IMR-90 (cell line): ENCODE measurements at regions not wholly inside any gene's neighbourhood (a gene's known extent, or its start where the extent isn't known, plus 50 kb on each side); places are given as distances from the start of the nearest gene placed in this dataset.

Experiments used
- ATAC-seq: fragments of 200-7000 bp; cut with Tn5 transposase; 2 replicates; pipeline ENCODE4 v1.9.1; 2020; ENCODE audit warnings: low read depth, mild to moderate bottlenecking, moderate library complexity
- BruUV-seq: library from RNA; stranded (reverse); fragments of 400-500 nt; replicated peaks from 2 replicates; lab custom pipeline; 2021; lab: Mats Ljungman, UMichigan
- CTCF ChIA-PET: fragments of 300-600 bp; formaldehyde crosslinking; extraction: SDS; loops from one replicate; lab custom pipeline; 2021; ENCODE audit warnings: antibody characterized with exemption; lab: Yijun Ruan, JAX
- POLR2A ChIA-PET: fragments of 300-600 bp; sonication (Branson Sonifier 250); formaldehyde crosslinking; loops from one replicate; lab custom pipeline; 2022; ENCODE audit warnings: antibody characterized with exemption; ENCODE audit not compliant: unreplicated experiment; lab: Charles Lee
- DNase-seq: peaks from one replicate; pipeline ENCODE4 v3.0.0; 2013
- H2AFZ ChIP-seq: replicated peaks from 2 replicates; pipeline ENCODE3; 2013; ENCODE audit warnings: low read length, mild to moderate bottlenecking; ENCODE audit not compliant: poor library complexity
- H2AK5ac ChIP-seq: 2 replicates; pipeline ENCODE4 v1.6.1; 2013; ENCODE audit warnings: low read depth, low read length, inconsistent platforms
- H2AK9ac ChIP-seq: replicated peaks from 2 replicates; pipeline ENCODE3; 2013; ENCODE audit warnings: mild to moderate bottlenecking, low read depth, low read length, moderate library complexity; ENCODE audit not compliant: poor library complexity
- H2BK120ac ChIP-seq: 2 replicates; pipeline ENCODE4 v1.6.1; 2013; ENCODE audit warnings: low read depth, low read length, inconsistent platforms
- H2BK15ac ChIP-seq: 3 replicates; pipeline ENCODE4 v1.6.1; 2013; ENCODE audit warnings: low read depth, low read length, inconsistent platforms
- H2BK20ac ChIP-seq: 2 replicates; pipeline ENCODE4 v1.6.1; 2013; ENCODE audit warnings: low read depth, mild to moderate bottlenecking, inconsistent platforms, low read length, moderate library complexity
- H2BK5ac ChIP-seq: 2 replicates; pipeline ENCODE4 v1.6.1; 2013; ENCODE audit warnings: mild to moderate bottlenecking, low read depth, low read length, inconsistent platforms; ENCODE audit not compliant: poor library complexity, severe bottlenecking
- H3K14ac ChIP-seq: replicated peaks from 2 replicates; pipeline ENCODE4 v1.6.1; 2013; ENCODE audit warnings: low read depth, low read length, inconsistent platforms
- H3K18ac ChIP-seq: 2 replicates; pipeline ENCODE4 v1.6.1; 2013; ENCODE audit warnings: low read depth, low read length, control low read depth
- H3K23ac ChIP-seq: 2 replicates; pipeline ENCODE4 v1.6.1; 2013; ENCODE audit warnings: low read depth, low read length, inconsistent platforms
- H3K27ac ChIP-seq: 2 replicates; pipeline ENCODE4 v1.5.1; 2013; ENCODE audit warnings: mild to moderate bottlenecking, control low read depth, low read length; ENCODE audit not compliant: insufficient read depth
- H3K27me3 ChIP-seq: 2 replicates; pipeline ENCODE4 v1.6.1; 2013; ENCODE audit warnings: low read length; ENCODE audit not compliant: control insufficient read depth, insufficient read depth
- H3K36me3 ChIP-seq: 2 replicates; pipeline ENCODE4 v1.6.1; 2013; ENCODE audit warnings: low read length, mixed read lengths; ENCODE audit not compliant: control insufficient read depth, insufficient read depth
- H3K4ac ChIP-seq: 2 replicates; pipeline ENCODE4 v1.6.1; 2013; ENCODE audit warnings: low read depth, low read length, inconsistent platforms
- H3K4me1 ChIP-seq: 2 replicates; pipeline ENCODE4 v1.6.1; 2013; ENCODE audit warnings: low read length, mixed read lengths; ENCODE audit not compliant: control insufficient read depth, insufficient read depth
- H3K4me2 ChIP-seq: 2 replicates; pipeline ENCODE4 v1.6.1; 2013; ENCODE audit warnings: low read depth, mild to moderate bottlenecking, control low read depth, low read length, moderate library complexity
- H3K4me3 ChIP-seq: 2 replicates; pipeline ENCODE4 v1.5.1; 2013; ENCODE audit warnings: low read depth, mild to moderate bottlenecking, control low read depth, low read length, moderate library complexity; ENCODE audit not compliant: insufficient read depth
- H3K56ac ChIP-seq: 2 replicates; pipeline ENCODE4 v1.6.1; 2013; ENCODE audit warnings: low read length, inconsistent platforms; ENCODE audit not compliant: insufficient read depth; ENCODE audit errors: extremely low read depth
- H3K79me1 ChIP-seq, 2 experiments: 2 replicates each; pipeline ENCODE4 v1.6.1; 2013; ENCODE audit warnings: low read length in 2 of 2, inconsistent platforms in 1 of 2, low read depth in 1 of 2
- H3K9ac ChIP-seq: 2 replicates; pipeline ENCODE4 v1.6.1; 2013; ENCODE audit warnings: low read depth, low read length, control low read depth
- H3K9me1 ChIP-seq: 2 replicates; pipeline ENCODE4 v1.6.1; 2013; ENCODE audit warnings: low read length, inconsistent platforms; ENCODE audit not compliant: insufficient read depth
- H3K9me3 ChIP-seq: 2 replicates; pipeline ENCODE4 v1.6.1; 2013; ENCODE audit warnings: low read length; ENCODE audit not compliant: control insufficient read depth, insufficient read depth
- H4K20me1 ChIP-seq: 2 replicates; pipeline ENCODE4 v1.6.1; 2013; ENCODE audit warnings: low read length, inconsistent platforms; ENCODE audit not compliant: insufficient read depth
- H4K5ac ChIP-seq: 2 replicates; pipeline ENCODE4 v1.6.1; 2013; ENCODE audit warnings: mild to moderate bottlenecking, low read depth, low read length, control low read depth
- H4K8ac ChIP-seq, 2 experiments: 2 replicates each; pipeline ENCODE4 v1.6.1; 2013; ENCODE audit warnings: low read depth in 2 of 2, low read length in 2 of 2, control low read depth in 1 of 2, inconsistent platforms in 1 of 2
- H4K91ac ChIP-seq: 2 replicates; pipeline ENCODE4 v1.6.1; 2013; ENCODE audit warnings: low read depth, low read length, inconsistent platforms; ENCODE audit not compliant: insufficient read depth
- BHLHE40 ChIP-seq: fragments of 150-350 bp; IDR thresholded peaks from 2 replicates; pipeline ENCODE4 v1.6.1; 2016; ENCODE audit warnings: mild to moderate bottlenecking, low read depth, low read length
- CEBPB ChIP-seq: IDR thresholded peaks from 2 replicates; pipeline ENCODE4 v1.6.1; 2012; ENCODE audit warnings: low read depth, low read length, improper control_type of control experiment
- CHD1 ChIP-seq: IDR thresholded peaks from 2 replicates; pipeline ENCODE4 v1.6.1; 2012; ENCODE audit warnings: low read depth, low read length, improper control_type of control experiment
- ELK1 ChIP-seq: fragments of 150-350 bp; IDR thresholded peaks from 2 replicates; pipeline ENCODE4 v1.6.1; 2016; ENCODE audit warnings: low read depth, mild to moderate bottlenecking, low read length, moderate library complexity, borderline replicate concordance
- FOS ChIP-seq: fragments of 150-350 bp; IDR thresholded peaks from 2 replicates; pipeline ENCODE4 v1.6.1; 2016; ENCODE audit warnings: low read depth, low read length
- MAFK ChIP-seq: IDR thresholded peaks from 2 replicates; pipeline ENCODE4 v1.6.1; 2012; ENCODE audit warnings: low read depth, low read length, improper control_type of control experiment
- MAZ ChIP-seq: IDR thresholded peaks from 2 replicates; pipeline ENCODE4 v1.6.1; 2012; ENCODE audit warnings: low read depth, mild to moderate bottlenecking, low read length, improper control_type of control experiment, moderate library complexity, borderline replicate concordance
- MXI1 ChIP-seq: IDR thresholded peaks from 2 replicates; pipeline ENCODE4 v1.6.1; 2012; ENCODE audit warnings: low read depth, mild to moderate bottlenecking, low read length, moderate library complexity, borderline replicate concordance
- NFE2L2 ChIP-seq: fragments of 150-350 bp; IDR thresholded peaks from 2 replicates; pipeline ENCODE4 v1.6.1; 2016; ENCODE audit warnings: low read depth, mild to moderate bottlenecking, low read length
- POLR2A ChIP-seq: IDR thresholded peaks from 2 replicates; pipeline ENCODE4 v1.6.1; 2012; ENCODE audit warnings: mild to moderate bottlenecking, low read depth, low read length
- RAD21 ChIP-seq: IDR thresholded peaks from 2 replicates; pipeline ENCODE4 v1.6.1; 2012; ENCODE audit warnings: low read length, improper control_type of control experiment
- RCOR1 ChIP-seq: IDR thresholded peaks from 2 replicates; pipeline ENCODE4 v1.6.1; 2012; ENCODE audit warnings: mild to moderate bottlenecking, low read length, improper control_type of control experiment; ENCODE audit not compliant: insufficient replicate concordance
- RFX5 ChIP-seq: IDR thresholded peaks from 2 replicates; pipeline ENCODE4 v1.8.0; 2012; ENCODE audit warnings: low read depth, mild to moderate bottlenecking, low read length, moderate library complexity
- SMC3 ChIP-seq: fragments of 150-350 bp; IDR thresholded peaks from 2 replicates; pipeline ENCODE4 v1.6.1; 2016; ENCODE audit warnings: low read depth, mild to moderate bottlenecking, antibody characterized with exemption, low read length, moderate library complexity
- USF2 ChIP-seq: fragments of 150-350 bp; IDR thresholded peaks from 2 replicates; pipeline ENCODE4 v1.6.1; 2017; ENCODE audit warnings: mild to moderate bottlenecking, antibody characterized with exemption, low read length, low read depth
- WGBS, 2 experiments: methylation state at CpG; one replicate each; pipeline versions ENCODE4 v1.1.5 to v1.1.7; 2013; ENCODE audit warnings: missing lambda C conversion rate in 2 of 2; ENCODE audit not compliant: insufficient read length in 1 of 2; ENCODE audit errors: extremely low coverage in 2 of 2; 5-methylcytosine and 5-hydroxymethylcytosine counted together
- dilution Hi-C: fragments of 300-500 bp; cut with HindIII; formaldehyde crosslinking; loops from one replicate; pipeline ENCODE4 v1.14.3; 2018; ENCODE audit warnings: low sequenced_read_pairs; ENCODE audit not compliant: unreplicated experiment
- in situ Hi-C: fragments of 300-500 bp; cut with MboI; formaldehyde crosslinking; loops from 3 replicates; pipeline ENCODE4 v1.14.3; 2019; ENCODE audit warnings: low sequenced_read_pairs, inconsistent platforms, mixed read lengths
- intact Hi-C: fragments of 100-400 bp; cut with micrococcal nuclease; formaldehyde crosslinking; loops from 2 replicates; pipeline ENCODE4 v1.10.0; 2022
- TF ChIP-seq, protein P1 (sequence below): conservative IDR thresholded peaks from 2 replicates; pipeline ENCODE4 v1.5.1; 2012; ENCODE audit warnings: mild to moderate bottlenecking, low read depth, low read length, improper control_type of control experiment

GRCh38 chr11:28919194-28919593, 811.0 kb downstream of the METTL15 start:
- no peak overlapping the region for H3K18ac ChIP-seq
- H3K14ac ChIP-seq, result no peak overlapping the region; the same call in 1 of the 2 replicates
- H3K79me1 ChIP-seq, result no peaks in the 10 kb centered on the region
- H2AK9ac ChIP-seq, result no peak overlapping the region
- H3K9ac ChIP-seq, result no peak overlapping the region
- H2AFZ ChIP-seq, result peak overlapping the region; percentile 24
- no peak overlapping the region for H3K4me3 ChIP-seq
- H3K4me1 ChIP-seq, result 0 out of 2 replicates have a peak, but pooled peaks cover 2% of the 10 kb centered on the region
- no peak overlapping the region for H3K23ac ChIP-seq
- no peaks in the 10 kb centered on the region for H3K9me1 ChIP-seq
- H3K27ac ChIP-seq, result no peak overlapping the region
- H2AK5ac ChIP-seq, result no peak overlapping the region
- H2BK120ac ChIP-seq, result peak overlapping the region; percentile 3; the same call in 1 of the 2 replicates
- no peaks in the 10 kb centered on the region for H3K9me3 ChIP-seq
- dilution Hi-C loops (no loop called here), in situ Hi-C loops (no loop called here), intact Hi-C loops (no loop called here)
- H2BK5ac ChIP-seq, result no peak overlapping the region
- H2BK15ac ChIP-seq, result peak overlapping the region; percentile 15; the same call in 1 of the 3 replicates
- H4K8ac ChIP-seq, result no peak overlapping the region
- ChIA-PET CTCF (no interaction called here), POLR2A (no interaction called here)
- no peaks in the 10 kb centered on the region for H4K20me1 ChIP-seq
- no peak overlapping the region for H4K5ac ChIP-seq
- DNase-seq (no peak), ATAC-seq (no peak)
- H4K91ac ChIP-seq, result 0 out of 2 replicates have a peak overlapping the region, but pooled peaks have one; percentile 11
- no CpG with 5 or more reads among the region's 5 CpGs for WGBS, 2 experiments
- no peak overlapping the region for H3K56ac ChIP-seq
- no peak overlapping the region for H3K4ac ChIP-seq
- no peaks in the 10 kb centered on the region for H3K36me3 ChIP-seq
- H3K27me3 ChIP-seq, result no peaks in the 10 kb centered on the region
- BruUV-seq, result no TSS peak
- TF ChIP-seq FOS, result no peak
- TF ChIP-seq BHLHE40, result no peak
- no peak for TF ChIP-seq ELK1
- TF ChIP-seq CEBPB, result no peak
- no peak for TF ChIP-seq USF2
- no peak for TF ChIP-seq MXI1
- no peak for TF ChIP-seq MAFK
- TF ChIP-seq RFX5, result no peak
- no peak for TF ChIP-seq SMC3
- no peak for TF ChIP-seq POLR2A
- TF ChIP-seq MAZ, result no peak
- no peak for TF ChIP-seq RCOR1
- TF ChIP-seq, protein P1, sequence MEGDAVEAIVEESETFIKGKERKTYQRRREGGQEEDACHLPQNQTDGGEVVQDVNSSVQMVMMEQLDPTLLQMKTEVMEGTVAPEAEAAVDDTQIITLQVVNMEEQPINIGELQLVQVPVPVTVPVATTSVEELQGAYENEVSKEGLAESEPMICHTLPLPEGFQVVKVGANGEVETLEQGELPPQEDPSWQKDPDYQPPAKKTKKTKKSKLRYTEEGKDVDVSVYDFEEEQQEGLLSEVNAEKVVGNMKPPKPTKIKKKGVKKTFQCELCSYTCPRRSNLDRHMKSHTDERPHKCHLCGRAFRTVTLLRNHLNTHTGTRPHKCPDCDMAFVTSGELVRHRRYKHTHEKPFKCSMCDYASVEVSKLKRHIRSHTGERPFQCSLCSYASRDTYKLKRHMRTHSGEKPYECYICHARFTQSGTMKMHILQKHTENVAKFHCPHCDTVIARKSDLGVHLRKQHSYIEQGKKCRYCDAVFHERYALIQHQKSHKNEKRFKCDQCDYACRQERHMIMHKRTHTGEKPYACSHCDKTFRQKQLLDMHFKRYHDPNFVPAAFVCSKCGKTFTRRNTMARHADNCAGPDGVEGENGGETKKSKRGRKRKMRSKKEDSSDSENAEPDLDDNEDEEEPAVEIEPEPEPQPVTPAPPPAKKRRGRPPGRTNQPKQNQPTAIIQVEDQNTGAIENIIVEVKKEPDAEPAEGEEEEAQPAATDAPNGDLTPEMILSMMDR, result no peak
- no peak for TF ChIP-seq RAD21
- no peak for TF ChIP-seq NFE2L2
- TF ChIP-seq CHD1, result no peak
- H3K4me2 ChIP-seq, result no peak overlapping the region
- peak overlapping the region; percentile 14; the same call in 1 of the 2 replicates for H2BK20ac ChIP-seq
